Activated T-helper 1 cell treated with Interleukin-2 at 50 U/mL for 16 hours (primary cell): ENCODE measurements at regions not wholly inside any gene's neighbourhood (a gene's known extent, or its start where the extent isn't known, plus 50 kb on each side); places are given as distances from the start of the nearest gene placed in this dataset.

Experiments
- DNase-seq: peaks from one replicate; pipeline ENCODE4 v3.0.0-alpha.2; 2020; ENCODE audit warnings: low read depth

DNA sequence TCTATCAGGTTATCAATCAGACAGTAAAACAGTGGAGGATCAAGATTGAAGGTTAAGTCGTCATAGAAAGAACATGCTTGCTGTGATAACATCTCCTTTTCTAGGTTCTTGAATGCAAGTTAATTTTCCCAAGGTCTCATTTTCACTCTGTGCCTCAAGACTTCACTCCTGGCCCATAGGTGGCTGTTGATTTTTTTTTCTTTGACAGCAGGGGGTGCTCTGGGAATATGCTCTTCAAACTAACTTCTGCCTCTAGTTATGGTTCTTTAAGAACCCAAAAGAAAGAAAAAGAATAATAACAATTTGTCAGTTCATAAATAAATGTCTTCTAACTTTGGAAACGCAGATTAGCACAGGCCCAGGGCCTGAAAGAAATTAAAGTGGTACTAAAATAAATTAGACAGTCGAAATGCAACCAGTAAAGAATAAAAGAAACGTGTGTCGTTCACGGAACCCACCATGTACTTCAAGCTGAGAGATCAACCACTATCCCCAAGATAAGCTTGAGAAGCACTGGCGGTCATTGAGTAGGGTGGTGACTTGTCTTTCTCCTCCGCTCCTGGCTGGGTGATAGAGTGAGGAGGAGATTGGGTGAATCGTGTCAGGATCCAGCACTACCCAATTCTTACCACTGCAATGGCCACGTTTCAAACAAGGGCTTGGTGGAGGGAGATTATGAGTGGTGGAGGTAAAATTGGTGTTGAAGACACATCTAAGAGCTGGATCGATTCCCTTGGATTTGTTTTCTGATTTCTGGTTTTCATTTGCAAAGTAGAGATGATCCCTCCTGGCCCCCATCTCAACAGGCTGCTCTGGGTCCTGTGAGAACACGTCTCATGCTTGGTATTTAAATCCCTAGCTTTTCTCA, 93.4 kb upstream of the IRX4 start:
- no peak for DNase-seq

DNA sequence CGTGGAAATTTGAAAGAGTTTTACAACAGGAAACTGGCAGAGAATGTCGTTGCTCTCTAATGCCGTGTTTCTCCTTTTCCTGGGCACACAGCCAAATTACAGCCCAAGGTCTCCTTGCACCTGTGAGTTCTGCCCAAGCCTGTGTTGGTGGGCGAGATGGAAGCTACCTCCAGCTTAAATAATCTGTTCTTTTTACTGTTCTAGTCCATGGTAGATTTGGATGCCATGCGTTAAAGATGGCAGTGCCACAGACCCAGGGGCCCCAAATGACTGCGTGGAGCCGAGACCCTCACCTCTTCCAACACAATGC, 92.6 kb upstream of the IRX4 start:
- no peak for DNase-seq

DNA sequence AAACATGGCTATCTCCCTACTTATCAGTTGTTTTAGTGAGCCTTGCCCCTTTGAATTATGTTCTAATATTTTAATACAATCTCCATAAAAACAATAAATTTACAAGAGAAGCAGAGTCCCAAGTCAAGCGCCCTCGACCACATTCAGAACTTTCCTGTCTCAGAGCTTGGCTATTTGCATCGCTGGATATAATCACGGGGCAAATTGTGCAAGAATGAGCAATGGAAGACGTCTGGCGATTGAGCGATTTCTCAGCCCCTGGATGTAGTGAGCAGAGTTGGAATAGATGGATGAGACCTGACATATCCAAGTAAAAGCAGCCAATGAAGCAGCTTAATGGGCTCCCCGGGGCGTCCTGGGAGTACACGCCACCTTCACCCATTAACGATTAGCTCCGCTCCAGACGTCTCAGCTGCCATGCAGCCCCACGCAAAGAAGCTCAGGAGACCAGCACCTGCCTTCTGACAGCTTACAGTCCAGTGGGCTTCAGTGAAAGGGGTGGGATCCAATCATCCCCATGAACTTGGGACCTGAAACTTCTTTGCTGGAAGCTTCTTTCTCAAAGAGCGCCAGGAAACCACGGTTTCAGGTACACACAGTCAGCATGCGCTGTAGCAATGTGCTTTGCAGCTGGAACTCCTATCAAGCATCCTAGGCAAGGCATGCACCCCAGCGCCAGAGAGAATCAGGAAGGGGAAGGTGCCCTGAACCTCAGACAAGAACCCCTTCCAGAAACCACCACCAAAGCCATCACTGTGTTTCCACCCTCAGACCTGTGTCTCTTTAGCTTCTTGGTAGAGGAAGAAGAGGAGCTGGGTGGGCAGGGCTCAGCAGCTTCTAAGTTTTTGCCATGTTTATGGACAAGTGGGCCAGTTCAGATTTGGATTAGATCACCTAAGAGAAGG, 92.0 kb upstream of the IRX4 start:
- DNase-seq: no peak

DNA sequence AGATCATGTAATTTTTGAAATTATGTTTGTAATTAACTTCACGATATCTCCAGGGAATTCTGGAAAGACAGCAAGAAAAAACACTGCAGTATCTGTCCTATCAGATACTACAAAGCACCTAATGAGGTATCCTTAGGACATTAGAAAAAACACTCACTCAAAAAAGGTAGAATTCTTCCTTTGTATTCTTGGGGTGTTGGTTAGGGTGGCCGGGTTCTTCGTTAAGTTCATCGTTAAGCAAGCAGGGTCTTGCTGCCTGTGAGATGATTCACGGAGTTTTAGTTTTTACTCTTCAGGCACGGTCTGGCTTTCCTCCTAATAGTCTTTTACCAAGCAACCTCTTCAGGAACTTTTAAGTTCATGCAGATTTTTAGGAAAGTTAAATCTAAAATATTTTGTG, 91.4 kb upstream of the IRX4 start:
- DNase-seq: no peak

DNA sequence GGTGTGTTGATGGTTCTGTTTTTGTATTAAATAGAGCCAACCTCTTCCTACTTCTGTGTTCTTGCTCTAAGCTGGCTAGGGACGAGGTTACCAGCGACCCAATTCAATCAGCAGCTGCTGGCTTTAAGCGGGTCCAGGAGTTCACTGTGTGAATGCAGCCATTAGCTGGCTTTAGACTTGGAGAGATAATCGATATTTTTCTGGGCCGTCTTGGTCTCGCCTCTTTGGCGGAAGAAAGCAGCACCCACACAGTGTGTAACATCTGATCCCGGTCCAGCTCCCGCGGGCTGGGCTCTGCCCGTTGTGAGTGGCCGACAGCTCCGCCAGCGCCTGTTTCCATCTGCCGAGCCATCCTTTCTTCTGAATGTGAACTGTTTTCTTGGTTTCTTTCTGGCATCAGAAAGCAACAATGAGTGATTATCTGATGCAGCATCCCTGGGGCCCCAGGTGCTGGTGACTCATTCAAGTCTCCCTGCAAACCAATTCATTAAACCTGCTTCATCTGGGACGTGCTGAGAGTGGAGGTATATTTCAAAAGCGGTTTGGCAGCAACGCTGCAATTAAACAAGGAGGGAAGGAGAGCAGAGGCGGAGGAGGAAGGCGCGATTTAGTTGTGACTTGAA, 90.8 kb upstream of the IRX4 start:
- no peak for DNase-seq

DNA sequence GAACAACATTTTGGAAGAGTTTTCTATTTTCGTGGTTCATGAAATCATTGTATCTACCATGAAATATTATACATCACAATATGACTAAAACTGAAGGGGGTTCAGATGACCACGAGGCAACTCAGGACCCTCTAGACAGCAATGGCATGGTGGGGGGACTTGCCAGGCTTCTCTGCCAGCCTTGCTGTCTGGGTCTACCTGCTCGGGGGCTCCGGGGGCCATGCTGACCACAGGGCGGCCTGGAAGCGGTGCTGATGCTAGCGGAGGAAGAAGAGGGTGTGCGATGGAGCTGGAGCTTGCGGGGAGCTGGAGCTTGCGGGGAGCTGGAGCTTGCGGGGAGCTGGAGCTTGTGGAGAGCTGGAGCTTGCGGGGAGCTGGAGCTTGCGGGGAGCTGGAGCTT, 89.2 kb upstream of the IRX4 start:
- no peak for DNase-seq

DNA sequence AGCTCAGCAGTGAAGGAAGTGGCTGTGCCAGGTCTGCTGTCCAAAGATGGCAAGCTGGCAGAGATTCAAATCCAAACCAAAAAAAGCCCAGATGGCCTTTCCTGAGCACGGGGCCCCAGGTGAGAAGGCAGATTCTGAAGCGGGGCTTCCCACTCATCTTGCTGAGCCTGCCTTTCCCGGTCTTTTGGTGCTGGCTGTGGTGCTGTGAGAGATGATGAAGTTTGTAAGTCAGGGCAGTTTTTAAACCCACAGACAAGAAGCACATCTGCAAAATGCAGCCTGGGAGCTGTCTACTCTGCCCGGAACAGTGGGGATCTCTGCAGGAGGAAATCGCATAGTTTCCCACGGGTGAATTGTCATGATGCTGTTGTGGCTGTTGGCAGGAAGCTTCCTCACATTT, 85.0 kb upstream of the IRX4 start:
- DNase-seq: no peak

DNA sequence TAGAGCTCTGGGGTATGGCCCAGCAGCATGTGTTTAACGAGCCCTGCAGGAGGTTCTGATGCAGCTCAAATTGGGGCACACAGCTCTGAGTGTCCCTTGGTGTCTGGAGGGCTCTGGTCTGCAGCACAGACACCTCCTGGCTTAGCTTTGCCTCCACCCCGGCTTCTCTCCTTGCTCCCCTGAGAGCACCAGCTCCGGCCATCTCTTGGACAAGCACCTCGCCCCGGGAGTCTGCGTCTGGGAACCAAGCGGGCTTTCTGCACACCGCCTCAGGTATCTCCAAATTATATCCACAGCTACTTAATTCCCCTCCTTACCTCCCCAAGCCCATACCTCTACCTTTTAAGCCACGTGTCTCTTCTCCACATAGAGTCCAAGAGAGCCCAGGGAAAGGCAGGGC, 83.7 kb upstream of the IRX4 start:
- DNase-seq: no peak

DNA sequence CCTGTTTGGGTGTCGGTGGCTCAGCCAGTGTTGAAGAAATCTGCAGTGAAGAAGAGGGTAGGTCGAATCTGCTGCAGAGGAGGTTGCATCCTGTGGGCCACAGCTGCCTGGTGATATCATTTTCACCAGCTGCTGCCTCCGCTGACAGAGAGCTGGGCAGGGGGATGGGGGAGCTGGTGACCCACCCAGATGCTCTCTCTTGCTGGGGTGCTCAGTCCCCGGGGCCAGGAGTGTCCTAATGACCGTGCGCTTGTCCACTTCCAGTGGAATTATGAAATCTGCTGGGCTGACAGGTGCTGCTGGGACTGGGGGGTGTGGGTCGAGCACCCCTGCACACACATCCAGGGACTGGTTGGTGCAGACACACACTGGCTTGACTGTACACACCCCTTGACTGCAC, 83.2 kb upstream of the IRX4 start:
- no peak for DNase-seq

DNA sequence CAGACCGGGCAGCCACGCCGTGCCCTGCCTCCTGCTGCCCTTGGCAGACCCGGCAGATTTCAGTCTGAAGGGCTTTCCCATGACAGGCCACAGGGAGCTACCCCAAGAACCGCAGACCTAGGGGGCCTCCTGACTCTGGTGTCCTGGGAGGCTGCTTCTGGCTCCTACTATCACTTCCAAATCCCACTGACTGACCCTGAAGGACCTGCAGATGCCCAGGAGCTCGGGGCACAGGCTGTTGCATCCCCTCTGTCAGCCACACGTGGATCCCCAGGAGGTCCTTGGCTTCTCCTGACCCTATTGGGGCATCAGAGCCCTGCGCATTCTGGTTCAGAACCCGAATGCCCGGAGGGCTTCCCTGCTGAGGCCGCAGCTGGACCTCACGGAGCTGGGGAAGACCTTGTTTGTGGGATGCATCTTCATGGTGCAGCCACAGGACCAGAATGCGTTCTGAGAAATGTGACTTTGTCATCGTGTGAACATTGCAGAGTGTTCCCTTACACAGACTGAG, 81.3 kb upstream of the IRX4 start:
- no peak for DNase-seq

DNA sequence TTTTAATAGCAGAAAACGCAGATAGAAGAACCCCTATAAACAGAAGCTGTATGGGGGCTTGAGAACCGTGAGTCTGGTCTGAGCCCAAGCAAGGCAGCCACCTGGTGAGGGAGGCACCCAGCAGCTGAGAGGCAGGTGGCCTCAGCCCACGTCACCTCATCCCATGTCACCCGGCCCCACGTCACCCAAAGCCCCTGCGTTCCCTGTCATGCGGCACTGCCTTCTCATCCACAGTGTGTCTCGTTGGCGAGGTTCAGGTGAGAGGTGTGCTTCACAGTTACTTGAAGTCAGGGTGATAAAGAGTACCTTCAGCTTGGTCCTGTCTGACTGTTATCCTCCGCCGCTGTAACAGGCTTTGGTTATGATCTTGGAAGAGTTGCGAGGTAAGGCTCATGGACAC, 80.6 kb upstream of the IRX4 start:
- DNase-seq: no peak

DNA sequence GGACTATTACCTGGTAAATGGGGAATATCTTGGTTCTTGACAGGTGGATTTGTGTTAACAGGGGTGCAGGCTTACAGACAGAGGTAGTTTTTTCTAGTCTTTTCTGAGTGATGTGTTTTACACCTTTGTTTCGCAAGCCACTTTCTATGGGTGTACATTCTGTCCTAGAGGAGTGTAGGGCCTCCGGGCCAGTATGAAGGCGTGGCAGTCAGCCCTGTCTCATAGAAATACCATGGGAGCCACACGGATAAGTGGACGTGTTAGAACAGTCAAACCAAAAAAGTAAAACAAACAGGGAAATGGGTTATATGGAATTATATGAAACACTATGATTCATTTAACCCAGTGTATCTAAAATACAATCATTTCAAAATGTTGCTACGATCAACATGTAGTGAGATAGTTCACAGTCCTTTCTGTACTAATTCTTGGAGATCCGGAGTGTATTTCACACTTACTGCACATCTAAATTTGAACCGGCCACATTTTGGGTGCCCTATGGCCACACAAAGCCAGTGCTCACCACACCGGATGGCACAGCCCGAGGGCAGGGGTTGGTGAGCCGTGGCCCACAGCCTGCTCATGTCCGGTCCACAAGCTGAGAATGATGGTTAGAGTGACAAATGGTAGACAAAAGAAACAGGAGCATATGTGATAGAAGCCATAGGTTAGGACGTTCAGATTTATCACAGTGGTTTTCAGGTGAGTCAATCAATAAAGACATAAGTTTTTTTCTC, 80.1 kb upstream of the IRX4 start:
- DNase-seq: no peak

DNA sequence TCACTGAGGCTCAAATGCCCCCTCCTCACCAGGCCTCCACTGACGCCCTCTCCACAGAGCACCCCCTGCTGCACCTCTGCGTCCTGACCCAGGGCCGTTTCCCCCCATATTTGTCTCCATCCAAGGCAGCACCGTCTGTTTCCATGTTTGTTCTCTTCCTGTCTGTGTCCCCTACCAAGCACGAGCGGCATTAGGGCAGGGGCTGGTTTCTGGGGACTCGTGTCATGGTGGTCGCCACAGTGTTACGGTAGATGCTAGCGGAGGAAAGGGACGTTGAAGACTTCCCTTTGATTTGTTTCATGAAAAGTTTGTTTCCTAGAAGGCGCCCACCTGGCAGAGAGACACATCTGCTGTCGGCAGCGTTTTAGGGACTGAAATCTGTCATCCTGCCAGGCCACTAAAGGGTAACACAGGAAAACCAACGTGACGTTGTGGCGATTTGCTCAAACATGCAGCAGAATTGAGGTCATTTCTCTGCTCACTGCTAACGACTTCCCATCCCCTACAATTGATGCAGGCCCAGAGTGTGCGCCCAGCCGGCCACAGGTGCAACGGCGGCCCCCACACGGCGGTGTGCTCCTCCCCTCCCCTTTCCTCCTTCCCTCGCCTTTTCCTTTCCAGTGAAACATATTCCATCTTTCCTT, 79.3 kb upstream of the IRX4 start:
- DNase-seq: no peak

DNA sequence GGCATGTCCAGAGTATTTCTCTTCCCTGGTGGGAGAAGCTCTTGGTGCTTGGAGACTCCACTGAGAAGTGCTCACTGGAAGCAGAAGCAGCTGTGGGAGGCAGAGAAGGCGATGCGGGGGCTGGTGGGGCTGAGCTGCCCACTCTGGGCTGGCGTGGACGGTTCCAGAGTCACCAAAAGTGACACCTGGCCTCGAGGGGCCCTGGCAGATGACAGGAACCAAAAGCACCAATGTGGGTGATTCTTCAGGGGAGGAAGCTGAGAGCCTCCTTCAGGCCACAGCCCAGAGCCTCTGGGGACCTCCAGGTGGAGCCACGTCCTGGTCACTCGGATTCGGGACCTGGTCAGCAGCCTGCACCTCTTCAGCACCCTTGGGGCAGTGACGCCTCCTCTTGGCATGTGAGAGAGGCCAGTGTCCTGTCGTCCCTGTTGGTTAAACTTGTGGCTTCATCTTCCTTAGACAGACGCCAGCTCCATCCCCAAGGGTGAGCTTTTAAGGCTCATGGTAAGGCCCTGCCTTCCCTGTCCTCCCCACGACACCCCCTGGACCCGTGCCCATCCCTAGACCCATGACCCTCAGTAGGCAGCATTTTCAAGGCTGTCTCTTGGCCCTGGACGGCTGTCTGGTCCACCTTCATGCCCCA, 78.7 kb upstream of the IRX4 start:
- DNase-seq: no peak

DNA sequence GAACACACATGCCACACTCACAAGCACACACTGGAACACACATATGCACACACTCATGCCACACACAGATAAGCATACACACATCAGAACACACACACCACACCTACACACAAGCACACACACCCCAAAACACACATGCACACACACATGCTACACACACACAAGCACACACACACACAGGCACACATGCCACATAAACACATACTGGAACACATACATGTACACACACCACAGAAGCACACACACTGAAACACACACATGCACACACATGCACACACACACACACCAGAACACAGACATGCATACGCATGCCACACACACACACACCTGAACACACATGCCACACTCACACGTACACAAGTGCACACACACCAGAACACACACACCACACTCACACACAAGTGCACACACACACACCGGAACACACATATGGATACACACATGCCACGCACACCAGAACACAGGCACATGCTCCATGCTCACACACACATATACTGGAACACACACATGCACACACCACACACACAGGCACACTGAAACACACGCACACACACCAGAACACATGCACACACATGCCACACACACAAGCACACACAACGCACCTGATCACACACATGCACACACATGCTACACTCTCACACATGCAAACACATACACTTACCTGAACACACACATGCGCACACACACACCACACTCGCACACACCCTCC, 78.0 kb upstream of the IRX4 start:
- no peak for DNase-seq

DNA sequence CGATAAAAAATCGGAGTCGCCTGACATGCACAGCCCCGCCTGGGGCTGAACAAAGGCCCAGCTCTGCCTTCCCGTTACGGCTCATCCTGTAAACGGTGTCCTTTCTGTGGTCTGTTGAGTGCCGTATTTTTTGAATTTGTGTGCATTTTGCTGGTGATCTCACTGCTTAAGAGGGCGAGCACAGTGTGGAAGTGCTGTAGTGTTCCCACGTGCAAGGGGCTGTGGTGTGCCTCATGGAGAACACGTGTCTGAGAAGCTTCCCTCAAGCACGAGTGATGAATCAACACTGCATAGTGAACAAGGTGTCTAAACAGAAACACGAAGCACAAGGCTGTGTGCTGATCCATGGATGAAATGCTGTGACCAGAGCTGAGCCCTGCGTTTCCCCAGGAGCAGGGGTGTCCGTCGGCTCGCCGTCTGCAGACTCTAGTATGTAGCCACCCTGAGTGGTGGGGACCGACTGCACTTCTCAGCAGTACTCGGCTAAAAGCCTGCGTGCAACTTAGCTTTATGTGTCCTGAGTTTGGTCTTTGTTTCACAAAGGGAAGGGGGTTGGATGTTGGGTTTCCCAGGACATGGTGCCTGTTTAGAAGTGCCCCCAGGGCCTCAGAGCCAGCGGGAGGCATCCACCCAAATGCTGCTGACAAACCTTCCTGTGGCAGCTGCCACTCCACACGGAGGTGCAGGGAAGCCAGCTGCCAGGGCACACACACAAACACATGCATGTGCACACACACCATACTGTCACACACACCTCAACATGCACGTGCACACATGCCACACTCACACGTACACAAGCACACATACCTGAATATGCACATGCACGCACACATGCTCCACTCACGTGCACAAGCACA, 77.2 kb upstream of the IRX4 start:
- no peak for DNase-seq

DNA sequence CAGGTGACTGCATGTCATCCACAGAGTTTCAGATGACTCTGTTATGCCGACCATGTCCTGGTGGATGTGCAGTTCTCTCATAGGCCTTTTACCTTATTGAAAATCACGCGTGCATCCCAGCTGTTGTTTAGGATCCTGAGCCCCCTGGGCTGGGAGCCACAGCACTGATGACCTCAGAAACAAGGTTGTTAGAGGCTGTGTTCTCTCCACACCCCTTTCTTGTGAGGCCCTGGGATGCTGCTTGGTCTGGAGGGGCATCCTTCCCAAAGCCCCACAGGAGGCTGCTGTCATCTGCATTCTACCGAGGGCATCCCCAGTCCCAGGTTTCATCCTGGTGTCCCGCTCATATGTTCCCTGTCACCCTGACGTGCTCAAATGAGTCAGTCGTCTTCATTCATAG, 76.5 kb upstream of the IRX4 start:
- DNase-seq: no peak

DNA sequence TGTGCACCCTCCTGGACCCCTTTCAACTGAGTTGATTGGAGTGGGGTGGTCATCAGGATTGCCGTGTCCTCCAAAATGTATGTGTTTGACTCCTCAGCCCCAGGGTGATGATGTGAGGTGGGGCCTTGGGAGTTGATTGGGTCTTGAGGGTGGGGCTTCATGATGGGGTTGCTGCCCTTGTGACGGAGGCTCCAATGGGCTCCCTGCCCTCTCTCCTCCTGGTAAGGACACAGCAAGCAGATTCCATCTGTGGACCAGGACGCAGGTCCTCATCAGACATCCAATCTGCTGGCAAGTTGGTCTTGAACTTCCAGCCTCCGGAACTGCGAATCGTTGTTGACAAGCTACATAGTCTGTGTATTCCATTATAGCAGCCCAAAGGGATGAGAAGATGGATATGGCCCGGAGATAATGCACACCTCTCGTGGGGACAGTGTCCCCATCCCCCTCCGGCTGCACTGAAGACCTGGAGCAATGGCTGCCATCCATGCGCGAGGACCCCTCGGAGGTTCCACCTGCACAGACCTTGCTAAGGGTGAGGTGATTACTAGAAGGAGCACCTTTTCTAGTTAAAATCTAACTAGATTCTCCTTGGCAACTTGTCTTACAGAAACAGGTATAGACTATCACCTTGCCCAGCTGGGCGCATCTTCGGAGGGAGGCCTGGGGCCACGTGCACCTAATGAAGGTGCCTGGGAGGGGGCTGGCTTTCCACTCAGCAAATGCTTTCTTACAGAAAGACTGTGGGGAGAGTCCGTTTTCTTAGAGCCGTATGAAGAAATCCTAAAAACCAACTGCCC, 75.7 kb upstream of the IRX4 start:
- DNase-seq: no peak

DNA sequence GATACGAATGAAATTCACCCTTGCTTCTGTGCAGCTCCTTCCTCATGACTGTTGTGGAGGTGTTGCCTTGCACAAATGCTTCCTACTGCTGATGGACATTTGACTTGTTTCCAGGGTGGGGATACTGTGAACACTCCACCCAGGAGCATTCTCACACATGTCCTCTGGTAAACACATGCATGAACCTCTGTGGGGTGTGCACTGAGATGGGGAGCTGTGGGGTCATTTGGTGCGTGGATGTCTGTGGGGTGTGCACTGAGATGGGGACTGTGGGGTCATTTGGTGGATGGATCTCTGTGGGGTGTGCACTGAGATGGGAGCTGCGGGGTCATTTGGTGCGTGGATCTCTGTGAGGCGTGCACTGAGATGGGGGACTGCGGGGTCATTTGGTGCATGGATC, 72.9 kb upstream of the IRX4 start:
- DNase-seq: no peak
